Muscle of leg (tissue), 3 donors: ENCODE measurements at regions not wholly inside any gene's neighbourhood (a gene's known extent, or its start where the extent isn't known, plus 50 kb on each side); places are given as distances from the start of the nearest gene placed in this dataset.
"Not testable (repeated sequence)": the region's sequence is repeated elsewhere in the genome, so short reads cannot be mapped to it uniquely, and the experiment has no call there.

ENCODE experiments used
- DNase-seq: peaks from one replicate; pipeline ENCODE4 v3.0.0; 2013
- H3K27ac ChIP-seq: one replicate; pipeline ENCODE4 v1.5.1; 2013; ENCODE audit warnings: mild to moderate bottlenecking, low read length, control low read depth
- H3K27me3 ChIP-seq: one replicate; pipeline ENCODE4 v1.6.1; 2013; ENCODE audit warnings: low read length; ENCODE audit not compliant: control insufficient read depth, insufficient read depth
- H3K36me3 ChIP-seq: one replicate; pipeline ENCODE4 v1.6.1; 2013; ENCODE audit warnings: low read length; ENCODE audit not compliant: control insufficient read depth, insufficient read depth
- H3K4me1 ChIP-seq: one replicate; pipeline ENCODE4 v1.6.1; 2013; ENCODE audit warnings: low read length; ENCODE audit not compliant: control insufficient read depth, insufficient read depth
- H3K4me3 ChIP-seq: one replicate; pipeline ENCODE4 v1.5.1; 2013; ENCODE audit warnings: low read length, control low read depth
- H3K9me3 ChIP-seq: replicated peaks from 2 replicates; pipeline ENCODE4 v1.6.1; 2013; ENCODE audit warnings: low read depth, low read length; ENCODE audit not compliant: control insufficient read depth
- WGBS: methylation state at CpG from one replicate; pipeline ENCODE4 v1.1.5; 2013; ENCODE audit warnings: missing lambda C conversion rate; ENCODE audit not compliant: insufficient coverage; 5-methylcytosine and 5-hydroxymethylcytosine counted together

- Histone ChIP-seq H3K4me1 (peaks cover 26% of the 10 kb centered on the region), H3K9me3 (peaks cover 14% of the 10 kb centered on the region)
- DNase-seq, H3K36me3 ChIP-seq, H3K27me3 ChIP-seq, H3K4me3 ChIP-seq, H3K27ac ChIP-seq: not testable (repeated sequence)
- WGBS: no CpG with 5 or more reads among the region's 4 CpGs
Observed at GRCh38 chr20:17891131-17891530, 77.5 kb downstream of the SNX5 start.

- Histone ChIP-seq H3K36me3 (no peaks in the 10 kb centered on the region), H3K4me3 (no peak overlapping the region), H3K27me3 (no peaks in the 10 kb centered on the region), H3K4me1 (peaks cover 26% of the 10 kb centered on the region), H3K9me3 (peaks cover 14% of the 10 kb centered on the region), H3K27ac (no peak overlapping the region)
- WGBS: 84% methylated on average over 3 of the region's 3 CpGs
- DNase-seq: no peak
Observed at GRCh38 chr20:17890330-17890729, 78.3 kb downstream of the SNX5 start.

GRCh38 chr20:17889226-17889625 is 79.4 kb downstream of the SNX5 start:
- Histone ChIP-seq H3K9me3 (peaks cover 14% of the 10 kb centered on the region), H3K27me3 (no peaks in the 10 kb centered on the region), H3K4me3 (no peak overlapping the region), H3K36me3 (no peaks in the 10 kb centered on the region), H3K27ac (no peak overlapping the region), H3K4me1 (peaks cover 26% of the 10 kb centered on the region)
- no peak for DNase-seq
- no CpG with 5 or more reads among the region's 1 CpG for WGBS

GRCh38 chr20:17888044-17888443 is 80.5 kb downstream of the SNX5 start:
- Histone ChIP-seq H3K27me3 (no peaks in the 10 kb centered on the region), H3K4me1 (peaks cover 33% of the 10 kb centered on the region), H3K27ac (no peak overlapping the region), H3K9me3 (peaks cover 14% of the 10 kb centered on the region), H3K4me3 (no peak overlapping the region), H3K36me3 (no peaks in the 10 kb centered on the region)
- WGBS: 47% methylated on average over 7 of the region's 9 CpGs
- no peak for DNase-seq

- no peak for DNase-seq
- 67% methylated on average over 3 of the region's 10 CpGs for WGBS
- H3K36me3 ChIP-seq: no peaks in the 10 kb centered on the region
- H3K27me3 ChIP-seq: no peaks in the 10 kb centered on the region
- no peak overlapping the region for H3K4me3 ChIP-seq
- no peak overlapping the region for H3K27ac ChIP-seq
- H3K9me3 ChIP-seq: peaks cover 14% of the 10 kb centered on the region
- peaks cover 35% of the 10 kb centered on the region for H3K4me1 ChIP-seq
Observed at GRCh38 chr20:17887331-17888030, 81.1 kb downstream of the SNX5 start.

GRCh38 chr20:17885544-17885943 is 83.0 kb downstream of the SNX5 start:
- Histone ChIP-seq H3K27me3 (no peaks in the 10 kb centered on the region), H3K36me3 (no peaks in the 10 kb centered on the region), H3K4me3 (no peak overlapping the region), H3K4me1 (peaks cover 35% of the 10 kb centered on the region), H3K27ac (no peak overlapping the region), H3K9me3 (peaks cover 13% of the 10 kb centered on the region)
- peak; percentile 78 for DNase-seq
- WGBS: 25% methylated on average over 2 of the region's 4 CpGs

GRCh38 chr20:17885076-17885475 is 83.5 kb downstream of the SNX5 start:
- Histone ChIP-seq H3K27me3 (no peaks in the 10 kb centered on the region), H3K4me3 (no peak overlapping the region), H3K9me3 (peaks cover 8% of the 10 kb centered on the region), H3K27ac (no peak overlapping the region), H3K36me3 (no peaks in the 10 kb centered on the region), H3K4me1 (peaks cover 35% of the 10 kb centered on the region)
- WGBS: 44% methylated on average over 3 of the region's 3 CpGs
- DNase-seq: no peak

- Histone ChIP-seq H3K4me1 (peaks cover 35% of the 10 kb centered on the region), H3K27ac (no peak overlapping the region), H3K4me3 (no peak overlapping the region), H3K9me3 (peaks cover 2% of the 10 kb centered on the region), H3K36me3 (no peaks in the 10 kb centered on the region), H3K27me3 (no peaks in the 10 kb centered on the region)
- no peak for DNase-seq
- 87% methylated on average over 9 of the region's 14 CpGs for WGBS
Observed at GRCh38 chr20:17884307-17885003, 84.1 kb downstream of the SNX5 start.

GRCh38 chr20:17883592-17884306 is 84.8 kb downstream of the SNX5 start:
- H3K9me3 ChIP-seq: no peaks in the 10 kb centered on the region
- peaks cover 36% of the 10 kb centered on the region for H3K4me1 ChIP-seq
- 58% methylated on average over 4 of the region's 8 CpGs for WGBS
- H3K4me3 ChIP-seq: no peak overlapping the region
- DNase-seq: no peak
- H3K27me3 ChIP-seq: no peaks in the 10 kb centered on the region
- no peaks in the 10 kb centered on the region for H3K36me3 ChIP-seq
- no peak overlapping the region for H3K27ac ChIP-seq

- Histone ChIP-seq H3K36me3 (no peaks in the 10 kb centered on the region), H3K4me3 (no peak overlapping the region), H3K27ac (no peak overlapping the region), H3K27me3 (peaks cover under 1% of the 10 kb centered on the region), H3K9me3 (no peaks in the 10 kb centered on the region), H3K4me1 (peaks cover 36% of the 10 kb centered on the region)
- WGBS: 34% methylated on average over 7 of the region's 10 CpGs
- peak; percentile 57 for DNase-seq
Observed at GRCh38 chr20:17882834-17883591, 85.6 kb downstream of the SNX5 start.
